HepG2 (cell line): ENCODE measurements at regions not wholly inside any gene's neighbourhood (a gene's known extent, or its start where the extent isn't known, plus 50 kb on each side); places are given as distances from the start of the nearest gene placed in this dataset.

Experiments
- ATAC-seq: fragments of 200-7000 bp; cut with Tn5 transposase; 3 replicates; pipeline ENCODE4 v1.9.1; 2020; ENCODE audit warnings: mild to moderate bottlenecking, moderate library complexity
- BruUV-seq: library from RNA; stranded (reverse); fragments of 400-500 nt; replicated peaks from 2 replicates; lab custom pipeline; 2021; lab: Mats Ljungman, UMichigan
- CTCF ChIA-PET: fragments of 300-600 bp; formaldehyde crosslinking; extraction: SDS; loops from one replicate; lab custom pipeline; 2021; ENCODE audit warnings: low total read pairs, inconsistent platforms, low intra/inter-chr PET ratio; lab: Yijun Ruan, JAX
- POLR2A ChIA-PET: fragments of 350-600 bp; sonication (Branson Sonifier 250); formaldehyde crosslinking; loops from one replicate; lab custom pipeline; 2020; ENCODE audit warnings: antibody characterized with exemption, inconsistent platforms; lab: Yijun Ruan, JAX
- DNase-seq: peaks from one replicate; pipeline ENCODE4 v3.0.0-alpha.2; 2015; ENCODE audit warnings: low spot score
- FAIRE-seq: peaks from 3 replicates; lab custom pipeline; 2011; peaks lifted over from hg19 to GRCh38; lab: Jason Lieb, UNC
- H2AFZ ChIP-seq: one replicate; pipeline ENCODE4 v1.6.1; 2011; ENCODE audit warnings: low read length, inconsistent platforms
- H3K27ac ChIP-seq: fragments of 300-600 bp; 3 replicates; pipeline ENCODE4 v1.8.0; 2011; ENCODE audit warnings: mixed run types, mild to moderate bottlenecking, mixed read lengths, low read length, inconsistent platforms; ENCODE audit not compliant: insufficient read depth; ENCODE audit errors: extremely low read length
- H3K27me3 ChIP-seq, 2 experiments: fragments of 200-600 bp in 1 of 2; 2 replicates in 1 of 2; 3 replicates in 1 of 2; pipeline versions ENCODE4 v1.6.0 to v1.8.0; 2011; ENCODE audit warnings: low read length in 2 of 2, mild to moderate bottlenecking in 2 of 2, moderate library complexity in 2 of 2, inconsistent platforms in 1 of 2; ENCODE audit not compliant: insufficient read depth in 2 of 2, control insufficient read depth in 1 of 2
- H3K36me3 ChIP-seq, 2 experiments: fragments of 200-600 bp in 1 of 2; replicated peaks in 1 of 2; 2 replicates in 1 of 2; 3 replicates in 1 of 2; pipeline versions ENCODE4 v1.5.1 to v1.8.0; 2011; ENCODE audit warnings: low read length in 2 of 2, inconsistent platforms in 1 of 2; ENCODE audit not compliant: insufficient read depth in 2 of 2, control insufficient read depth in 1 of 2
- H3K4me1 ChIP-seq: 2 replicates; pipeline ENCODE4 v1.5.1; 2012; ENCODE audit warnings: low read length, inconsistent platforms; ENCODE audit not compliant: insufficient read depth
- H3K4me2 ChIP-seq: 2 replicates; pipeline ENCODE4 v1.6.0; 2011; ENCODE audit warnings: low read depth, low read length, inconsistent platforms
- H3K4me3 ChIP-seq, 3 experiments: fragments of 200-600 bp in 1 of 3; sonication (generic), shearing (Covaris generic) in 1 of 3; replicated peaks in 1 of 3; 2 replicates each; pipeline ENCODE4 v1.5.1; 2011 to 2016; ENCODE audit warnings: low read length in 3 of 3, inconsistent platforms in 2 of 3, low read depth in 2 of 3, mild to moderate bottlenecking in 2 of 3, control low read depth in 1 of 3, mixed read lengths in 1 of 3; ENCODE audit not compliant: insufficient read depth in 1 of 3
- H3K79me2 ChIP-seq: one replicate; pipeline ENCODE4 v1.6.1; 2011; ENCODE audit warnings: low read length, inconsistent platforms; ENCODE audit not compliant: insufficient read depth
- H3K9ac ChIP-seq: 2 replicates; pipeline ENCODE4 v1.6.0; 2011; ENCODE audit warnings: mild to moderate bottlenecking, low read depth, low read length, inconsistent platforms; ENCODE audit not compliant: insufficient read depth
- H3K9me3 ChIP-seq: 2 replicates; pipeline ENCODE4 v1.5.1; 2012; ENCODE audit warnings: mild to moderate bottlenecking, low read length
- H4K20me1 ChIP-seq: 2 replicates; pipeline ENCODE4 v1.6.0; 2011; ENCODE audit warnings: inconsistent platforms, mild to moderate bottlenecking, low read length, moderate library complexity; ENCODE audit not compliant: insufficient read depth
- CREBL2 ChIP-seq: sonication (generic); formaldehyde crosslinking; IDR thresholded peaks from 2 replicates; pipeline ENCODE4 v1.8.1; 2023; ENCODE audit warnings: missing genetic modification reagents, mild to moderate bottlenecking, borderline replicate concordance
- ELK4 ChIP-seq: sonication (generic); formaldehyde crosslinking; IDR thresholded peaks from 2 replicates; pipeline ENCODE4 v1.9.0; 2021; ENCODE audit warnings: missing genetic modification reagents, borderline replicate concordance
- GPBP1L1 ChIP-seq: sonication (generic); formaldehyde crosslinking; IDR thresholded peaks from 2 replicates; pipeline ENCODE4 v1.5.0; 2020; ENCODE audit warnings: mild to moderate bottlenecking, missing genetic modification reagents
- GTF3A ChIP-seq: sonication (generic); formaldehyde crosslinking; conservative IDR thresholded peaks from 2 replicates; pipeline ENCODE4 v1.4.0; 2020; ENCODE audit warnings: mild to moderate bottlenecking, missing genetic modification reagents
- HNF1B ChIP-seq: sonication (generic); formaldehyde crosslinking; IDR thresholded peaks from 2 replicates; pipeline ENCODE4 v1.5.1; 2020; ENCODE audit warnings: mild to moderate bottlenecking, moderate library complexity, missing genetic modification reagents
- KDM5A ChIP-seq: fragments of 200-600 bp; sonication (generic); IDR thresholded peaks from 2 replicates; pipeline ENCODE4 v1.7.0; 2018; ENCODE audit warnings: antibody characterized with exemption, mild to moderate bottlenecking, low read length, borderline replicate concordance
- STAT6 ChIP-seq: sonication (generic); formaldehyde crosslinking; IDR thresholded peaks from 2 replicates; pipeline ENCODE4 v1.4.0; 2020; ENCODE audit warnings: missing genetic modification reagents, mild to moderate bottlenecking, borderline replicate concordance
- ZFY ChIP-seq: sonication (generic); formaldehyde crosslinking; IDR thresholded peaks from 2 replicates; pipeline ENCODE4 v1.4.0; 2020; ENCODE audit warnings: missing genetic modification reagents
- ZNF263 ChIP-seq: sonication (generic); formaldehyde crosslinking; IDR thresholded peaks from 2 replicates; pipeline ENCODE4 v1.4.0; 2020; ENCODE audit warnings: missing genetic modification reagents
- ZNF281 ChIP-seq: sonication (generic); formaldehyde crosslinking; IDR thresholded peaks from 2 replicates; pipeline ENCODE4 v1.4.0; 2020; ENCODE audit warnings: missing genetic modification reagents, borderline replicate concordance
- ZNF644 ChIP-seq: IDR thresholded peaks from 2 replicates; pipeline ENCODE4 v1.6.1; 2016; ENCODE audit warnings: low read depth
- ZNF737 ChIP-seq: sonication (generic); formaldehyde crosslinking; IDR thresholded peaks from 2 replicates; pipeline ENCODE4 v1.5.0; 2020; ENCODE audit warnings: missing genetic modification reagents, mild to moderate bottlenecking, borderline replicate concordance
- ZNF839 ChIP-seq: sonication (generic); formaldehyde crosslinking; IDR thresholded peaks from 2 replicates; pipeline ENCODE4 v1.4.0; 2020; ENCODE audit warnings: missing genetic modification reagents, mild to moderate bottlenecking, borderline replicate concordance
- ZSCAN22 ChIP-seq: sonication (generic); formaldehyde crosslinking; IDR thresholded peaks from 2 replicates; pipeline ENCODE4 v1.4.0; 2020; ENCODE audit warnings: mild to moderate bottlenecking, missing genetic modification reagents
- WGBS: methylation state at CpG from one replicate; pipeline ENCODE4 v1.1.6; 2017; ENCODE audit warnings: low lambda C conversion rate; 5-methylcytosine and 5-hydroxymethylcytosine counted together
- in situ Hi-C: cut with HindIII; loops from 2 replicates; pipeline ENCODE4 v1.10.0; 2017; ENCODE audit warnings: low pct_unique_long_range_greater_than_20kb; ENCODE audit not compliant: extremely low pct_ligation_motif_present
- intact Hi-C: fragments of 100-400 bp; cut with micrococcal nuclease; formaldehyde crosslinking; loops from one replicate; pipeline ENCODE4 v1.10.0; 2022; ENCODE audit not compliant: unreplicated experiment

GRCh38 chr1:221919341-221919740, 177.5 kb upstream of the DUSP10 start (continued):
- TF ChIP-seq GTF3A (CRISPR knock-in tag) (no peak), CREBL2 (CRISPR knock-in tag) (no peak), ZSCAN22 (CRISPR knock-in tag) (no peak), ZNF737 (CRISPR knock-in tag) (no peak), ZNF263 (no peak)
- TF ChIP-seq, all 625 proteins: peak for 0

GRCh38 chr1:221916176-221916575, 174.3 kb upstream of the DUSP10 start:
- ATAC-seq: no peak
- ChIA-PET POLR2A (no interaction called here), CTCF (no interaction called here)
- Histone ChIP-seq H3K27me3 (no peaks in the 10 kb centered on the region; a peak in 1 of 5 replicates), H3K79me2 (no peaks in the 10 kb centered on the region), H3K36me3 (no peaks in the 10 kb centered on the region), H2AFZ (no peak overlapping the region), H3K9me3 (no peaks in the 10 kb centered on the region), H4K20me1 (no peaks in the 10 kb centered on the region), H3K4me2 (no peak overlapping the region), H3K4me3 (no peak overlapping the region), H3K4me1 (no peaks in the 10 kb centered on the region), H3K27ac (no peak overlapping the region), H3K9ac (no peak overlapping the region)
- BruUV-seq: no TSS peak
- in situ Hi-C loops: no loop called here
- intact Hi-C loops: no loop called here
- 47% methylated on average over 5 of the region's 5 CpGs for WGBS
- DNase-seq: no peak
- FAIRE-seq: no peak
- TF ChIP-seq ZNF839 (CRISPR knock-in tag): no peak
- TF ChIP-seq HNF1B: no peak
- no peak for TF ChIP-seq ZNF281 (CRISPR knock-in tag)
- no peak for TF ChIP-seq ELK4 (CRISPR knock-in tag)
- no peak for TF ChIP-seq KDM5A
- no peak for TF ChIP-seq ZFY (CRISPR knock-in tag)
- TF ChIP-seq GPBP1L1 (CRISPR knock-in tag): no peak
- TF ChIP-seq STAT6: no peak
- no peak for TF ChIP-seq ZNF644 (CRISPR knock-in tag)
